HG03342 (cell line): ENCODE measurements at regions not wholly inside any gene's neighbourhood (a gene's known extent, or its start where the extent isn't known, plus 50 kb on each side); places are given as distances from the start of the nearest gene placed in this dataset.

ENCODE experiments used
- ATAC-seq: cut with Tn5 transposase; IDR thresholded peaks from one replicate; pipeline ENCODE4 v1.9.1; 2021; ENCODE audit warnings: mild to moderate bottlenecking, moderate library complexity; ENCODE audit not compliant: unreplicated experiment

- no peak for ATAC-seq
Observed at GRCh38 chr5:152337484-152337883, 67.6 kb downstream of the NMUR2 start.

GRCh38 chr5:152335461-152335860 is 69.6 kb downstream of the NMUR2 start:
- no peak for ATAC-seq

- ATAC-seq, result no peak
Observed at GRCh38 chr5:152332716-152333460, 72.2 kb downstream of the NMUR2 start.

- ATAC-seq, result no peak
Observed at GRCh38 chr5:152331718-152332117, 73.4 kb downstream of the NMUR2 start.

- ATAC-seq, result no peak
Observed at GRCh38 chr5:152331006-152331405, 74.1 kb downstream of the NMUR2 start.

- no peak for ATAC-seq
Observed at GRCh38 chr5:152329761-152330283, 75.3 kb downstream of the NMUR2 start.

GRCh38 chr5:152329207-152329606 is 75.9 kb downstream of the NMUR2 start:
- ATAC-seq, result no peak

GRCh38 chr5:152315942-152316341 is 89.1 kb downstream of the NMUR2 start:
- no peak for ATAC-seq

- ATAC-seq, result no peak
Observed at GRCh38 chr5:152314196-152314829, 90.8 kb downstream of the NMUR2 start.

GRCh38 chr5:152309926-152310450 is 95.1 kb downstream of the NMUR2 start:
- ATAC-seq, result no peak

- ATAC-seq, result no peak
Observed at GRCh38 chr5:152306386-152306785, 98.7 kb downstream of the NMUR2 start.

- ATAC-seq, result no peak
Observed at GRCh38 chr5:152305525-152305924, 99.6 kb downstream of the NMUR2 start.

GRCh38 chr5:152303841-152304240 is 101.2 kb downstream of the NMUR2 start:
- ATAC-seq, result no peak

- no peak for ATAC-seq
Observed at GRCh38 chr5:152297866-152298265, 107.2 kb downstream of the NMUR2 start.

GRCh38 chr5:152293189-152293588 is 111.9 kb downstream of the NMUR2 start:
- no peak for ATAC-seq

- ATAC-seq, result no peak
Observed at GRCh38 chr5:152290181-152290580, 114.9 kb downstream of the NMUR2 start.

- no peak for ATAC-seq
Observed at GRCh38 chr5:152288917-152289595, 116.0 kb downstream of the NMUR2 start.

- no peak for ATAC-seq
Observed at GRCh38 chr5:152288499-152288898, 116.6 kb downstream of the NMUR2 start.

GRCh38 chr5:152285764-152286163 is 119.3 kb downstream of the NMUR2 start:
- ATAC-seq, result no peak

- no peak for ATAC-seq
Observed at GRCh38 chr5:152282331-152282730, 122.7 kb downstream of the NMUR2 start.

- no peak for ATAC-seq
Observed at GRCh38 chr5:152277936-152278335, 127.1 kb downstream of the NMUR2 start.

- no peak for ATAC-seq
Observed at GRCh38 chr5:152274224-152274623, 130.9 kb downstream of the NMUR2 start.
